ENCODE measurements at regions not wholly inside any gene's neighbourhood (a gene's known extent, or its start where the extent isn't known, plus 50 kb on each side); places are given as distances from the start of the nearest gene placed in this dataset.

- TF ChIP-seq, protein P1, sequence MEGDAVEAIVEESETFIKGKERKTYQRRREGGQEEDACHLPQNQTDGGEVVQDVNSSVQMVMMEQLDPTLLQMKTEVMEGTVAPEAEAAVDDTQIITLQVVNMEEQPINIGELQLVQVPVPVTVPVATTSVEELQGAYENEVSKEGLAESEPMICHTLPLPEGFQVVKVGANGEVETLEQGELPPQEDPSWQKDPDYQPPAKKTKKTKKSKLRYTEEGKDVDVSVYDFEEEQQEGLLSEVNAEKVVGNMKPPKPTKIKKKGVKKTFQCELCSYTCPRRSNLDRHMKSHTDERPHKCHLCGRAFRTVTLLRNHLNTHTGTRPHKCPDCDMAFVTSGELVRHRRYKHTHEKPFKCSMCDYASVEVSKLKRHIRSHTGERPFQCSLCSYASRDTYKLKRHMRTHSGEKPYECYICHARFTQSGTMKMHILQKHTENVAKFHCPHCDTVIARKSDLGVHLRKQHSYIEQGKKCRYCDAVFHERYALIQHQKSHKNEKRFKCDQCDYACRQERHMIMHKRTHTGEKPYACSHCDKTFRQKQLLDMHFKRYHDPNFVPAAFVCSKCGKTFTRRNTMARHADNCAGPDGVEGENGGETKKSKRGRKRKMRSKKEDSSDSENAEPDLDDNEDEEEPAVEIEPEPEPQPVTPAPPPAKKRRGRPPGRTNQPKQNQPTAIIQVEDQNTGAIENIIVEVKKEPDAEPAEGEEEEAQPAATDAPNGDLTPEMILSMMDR (IDR thresholded peaks at IDR 0.05 in 2 of 3, conservative IDR thresholded peaks at IDR 0.05 in 1 of 3; ENCODE audit: insufficient read depth in 2 of 3, low read depth in 1 of 3, low read length in 3 of 3) = no peak
- no peak for TF ChIP-seq POLR2A (conservative IDR thresholded peaks at IDR 0.05)
- no peak for TF ChIP-seq TCF7L2 (IDR thresholded peaks at IDR 0.05; ENCODE audit: low read depth, low read length)
Measured at GRCh38 chr5:23740029-23740428, 232.6 kb downstream of the PRDM9 start.
